ENCODE measurements at regions not wholly inside any gene's neighbourhood (a gene's known extent, or its start where the extent isn't known, plus 50 kb on each side); places are given as distances from the start of the nearest gene placed in this dataset.

DNA sequence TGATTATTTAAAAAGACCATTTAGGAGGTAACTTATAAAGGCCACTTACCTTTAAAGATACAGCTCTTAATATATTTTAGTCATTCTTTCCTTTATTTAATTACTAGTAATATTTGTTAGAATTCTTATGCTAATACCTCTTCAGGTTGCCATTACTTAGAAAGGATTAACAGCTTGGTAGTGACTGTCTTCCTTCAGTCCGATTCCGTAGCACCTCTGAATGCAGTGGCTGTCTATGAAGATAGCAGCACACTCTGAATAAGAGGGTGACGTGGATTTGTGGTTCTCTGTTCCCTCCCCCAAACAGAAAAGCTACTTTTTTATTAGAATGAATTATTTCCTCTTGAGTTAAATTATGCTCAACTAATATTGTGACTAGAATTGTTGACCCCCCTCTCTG lies 92.6 kb upstream of the TENM3 start:
- no peak for DNase-seq

DNA sequence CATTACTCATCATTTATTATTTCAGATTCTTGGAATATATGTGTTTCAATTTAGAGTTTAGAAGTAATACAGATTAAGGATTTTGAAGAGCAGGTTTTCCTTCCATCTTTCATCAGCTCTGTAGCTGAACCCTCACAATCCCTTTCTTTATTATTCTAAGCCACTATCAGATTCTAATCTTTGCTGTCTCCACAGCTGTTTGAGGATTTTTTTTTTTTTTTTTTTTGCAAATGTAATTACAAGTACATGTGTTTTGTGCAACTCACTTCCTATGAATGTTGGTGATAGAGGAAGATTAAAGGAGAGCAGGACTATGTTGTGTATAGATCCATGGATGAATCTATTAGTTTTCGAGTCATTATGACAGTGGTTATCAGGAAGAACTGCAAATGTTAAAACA lies 87.4 kb upstream of the TENM3 start:
- DNase-seq, result no peak

DNA sequence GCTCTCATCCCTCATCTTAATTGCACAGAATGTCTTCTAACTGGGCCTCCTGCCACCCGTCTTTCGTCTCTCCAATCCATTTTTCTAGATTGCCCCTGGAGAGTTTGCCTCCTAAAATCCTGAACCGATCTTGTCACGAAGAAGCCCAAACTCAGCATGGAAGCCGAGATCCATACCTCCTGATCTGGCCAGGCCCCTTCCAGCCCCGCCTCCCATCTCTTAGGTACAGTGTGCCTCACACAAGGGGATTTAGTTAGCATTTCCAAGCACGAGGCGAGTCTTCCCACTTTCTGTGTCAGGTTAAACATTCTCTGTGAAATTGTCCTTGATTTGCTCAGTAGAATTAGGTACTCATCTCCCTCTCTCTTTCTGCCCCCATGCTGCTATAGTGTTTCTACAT lies 80.0 kb upstream of the TENM3 start:
- DNase-seq, result no peak

DNA sequence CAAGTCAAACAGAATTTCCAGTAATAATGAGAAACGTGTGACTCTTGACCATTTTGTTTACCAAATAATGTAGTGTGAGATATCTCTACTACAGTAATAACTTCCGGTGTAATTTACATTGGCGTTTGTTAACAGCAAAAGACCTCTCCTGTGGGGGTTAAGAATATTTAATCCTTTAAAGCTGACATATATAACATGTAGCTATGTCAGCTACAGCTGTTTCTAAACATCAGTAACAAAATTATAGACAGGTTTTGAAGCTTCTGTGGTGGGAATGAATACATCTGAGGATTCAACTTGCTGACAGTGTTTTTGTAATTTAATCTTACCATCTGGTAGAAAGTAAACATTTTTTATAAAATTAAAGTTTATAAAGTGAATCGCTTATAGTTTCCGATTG lies 73.6 kb upstream of the TENM3 start:
- DNase-seq, result no peak

DNA sequence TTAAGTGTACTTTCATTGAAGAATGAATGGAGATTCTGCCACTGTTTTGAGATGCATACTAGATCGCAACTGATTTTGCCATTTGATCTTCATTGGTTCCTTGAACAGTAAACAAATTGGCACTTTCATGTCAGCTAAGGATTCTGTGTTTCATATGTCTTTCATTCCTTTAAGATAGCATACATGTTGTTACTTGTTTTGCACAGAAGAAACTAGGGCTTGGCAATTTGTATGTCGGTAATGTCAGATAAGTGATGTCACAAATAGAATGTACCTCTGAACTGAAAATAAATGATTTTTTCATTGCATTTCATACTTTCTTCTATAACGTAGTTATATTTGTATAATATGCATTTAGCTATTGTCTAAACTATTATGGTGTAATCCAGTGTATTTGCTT lies 73.2 kb upstream of the TENM3 start:
- DNase-seq, result no peak

DNA sequence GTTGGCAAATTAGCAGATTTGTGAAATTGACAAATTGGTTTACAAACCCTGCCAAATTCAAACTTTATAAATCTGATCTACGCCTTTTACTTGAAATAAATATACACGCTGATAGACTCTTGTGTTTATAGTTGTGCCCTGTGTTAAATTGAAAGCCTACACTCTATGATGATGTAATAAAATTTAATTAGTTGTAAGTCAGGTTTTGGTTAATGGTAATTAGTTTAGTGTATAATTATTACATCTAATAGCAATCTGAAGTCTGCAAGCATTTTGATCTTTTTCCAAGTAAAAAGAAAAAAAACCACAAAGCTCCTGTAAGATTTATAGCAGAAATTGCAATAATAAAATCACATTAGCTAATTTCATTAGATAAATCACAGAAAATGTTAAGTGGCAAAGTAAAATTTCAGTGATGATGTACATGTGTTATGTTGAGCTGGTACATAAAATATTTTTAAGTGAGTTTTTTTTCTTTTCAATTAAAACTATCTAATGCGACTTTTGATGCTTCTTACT lies 72.7 kb upstream of the TENM3 start:
- no peak for DNase-seq

DNA sequence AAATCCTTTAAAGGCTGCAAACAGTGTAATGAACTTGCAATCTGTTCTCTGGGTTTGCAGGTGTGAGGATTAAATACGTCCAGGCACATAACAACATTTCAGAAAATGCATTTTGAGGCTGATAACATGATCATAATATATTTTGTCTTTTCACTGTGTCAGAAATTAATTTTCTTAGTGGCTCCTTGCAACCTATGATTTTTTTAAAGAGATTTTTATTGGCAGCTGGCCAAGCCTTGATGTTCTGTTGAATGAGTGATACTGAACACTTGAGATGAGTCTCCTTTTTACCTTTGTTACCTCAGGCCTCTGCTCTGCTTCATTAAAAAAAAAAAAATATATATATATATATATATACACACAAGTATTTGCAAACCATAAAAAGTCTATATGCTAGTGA lies 68.2 kb upstream of the TENM3 start:
- no peak for DNase-seq

DNA sequence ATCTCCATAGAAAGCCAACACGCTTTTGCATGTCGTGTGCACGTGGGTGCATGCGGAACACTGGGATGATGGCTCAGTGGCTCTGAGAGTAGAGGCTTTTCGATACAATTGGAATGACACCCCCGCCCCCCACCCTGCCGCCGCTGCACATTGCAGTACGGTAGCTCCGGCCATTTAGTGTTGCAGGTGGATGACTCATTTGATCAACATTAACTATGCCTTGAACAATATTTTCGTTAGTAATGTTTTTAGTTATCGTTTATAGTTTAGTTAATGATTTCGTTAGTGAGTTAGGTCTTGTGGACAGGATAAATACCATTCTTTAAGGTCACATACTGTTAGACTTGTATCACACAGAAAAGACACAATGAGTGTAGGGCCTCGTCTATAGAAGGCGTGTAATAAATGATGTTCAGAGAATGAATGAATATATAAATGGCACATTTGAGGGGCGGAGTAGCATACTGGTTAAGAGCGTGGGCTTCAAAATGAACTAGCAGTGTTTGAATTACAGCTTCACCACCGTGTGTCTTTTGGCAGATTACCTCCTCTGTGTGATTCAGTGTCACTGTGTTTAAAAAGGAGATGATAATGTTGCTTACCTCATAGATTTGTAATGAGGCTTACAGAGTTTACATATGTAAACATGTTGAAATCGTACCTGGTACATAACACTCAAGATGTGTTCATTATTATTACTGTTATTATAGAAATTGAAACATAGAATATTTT lies 67.2 kb upstream of the TENM3 start:
- DNase-seq, result no peak

DNA sequence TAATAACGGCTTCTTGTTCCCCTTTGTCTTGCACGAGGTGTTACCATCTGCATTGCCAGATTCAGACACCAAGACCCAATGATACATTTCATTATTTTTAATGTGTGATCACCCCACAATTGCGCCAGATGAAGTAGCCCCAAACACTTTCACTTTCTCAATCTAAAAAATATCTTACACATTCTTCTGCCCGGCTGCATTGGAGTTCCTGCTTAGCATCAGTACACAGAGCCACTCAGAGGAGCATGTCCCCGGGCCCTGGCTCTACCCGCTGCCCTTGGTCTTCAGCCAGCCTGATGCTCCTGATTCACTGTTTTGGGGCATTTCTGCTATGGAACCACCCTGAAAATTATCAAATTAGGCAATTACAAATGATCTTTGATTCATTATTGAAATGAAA lies 66.0 kb upstream of the TENM3 start:
- no peak for DNase-seq

DNA sequence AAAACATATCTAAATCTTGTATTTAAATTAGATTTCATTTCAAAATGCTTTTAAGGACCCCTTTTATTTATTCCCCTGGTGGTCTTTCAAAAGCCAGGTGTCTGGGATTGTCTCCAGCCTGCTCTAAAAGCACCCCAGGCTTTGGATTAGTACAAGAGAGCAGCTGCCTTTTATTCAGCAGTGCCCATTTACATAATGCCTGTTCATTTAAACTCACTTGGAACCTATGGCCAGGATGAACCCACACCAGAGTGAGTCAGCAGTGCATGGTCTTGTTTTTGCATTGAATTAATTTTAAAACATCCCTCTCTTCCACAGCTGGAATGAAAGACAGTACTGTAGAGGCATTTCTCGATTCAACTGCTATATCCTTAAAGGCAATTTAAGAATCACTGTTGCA lies 64.1 kb upstream of the TENM3 start:
- DNase-seq, result peak; percentile 60 to 62

DNA sequence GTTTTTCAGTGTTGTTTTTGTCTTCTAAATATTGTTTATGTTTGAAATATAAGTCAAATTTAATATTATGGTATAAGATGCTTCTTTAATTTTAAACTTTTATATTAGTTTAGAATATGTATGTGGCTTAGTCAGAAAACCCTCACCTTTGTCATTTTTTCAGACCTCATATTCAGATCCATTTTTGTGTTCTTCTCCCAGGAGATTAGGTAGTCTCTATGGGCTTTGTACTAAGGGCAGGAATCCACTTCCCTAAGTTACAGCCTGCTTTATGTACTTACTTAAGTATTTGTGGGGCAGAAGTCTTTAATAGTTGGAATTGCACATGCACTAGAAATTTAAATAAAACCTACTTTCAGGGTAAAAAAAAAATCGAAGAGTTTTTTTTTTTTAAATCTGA lies 63.5 kb upstream of the TENM3 start:
- no peak for DNase-seq

DNA sequence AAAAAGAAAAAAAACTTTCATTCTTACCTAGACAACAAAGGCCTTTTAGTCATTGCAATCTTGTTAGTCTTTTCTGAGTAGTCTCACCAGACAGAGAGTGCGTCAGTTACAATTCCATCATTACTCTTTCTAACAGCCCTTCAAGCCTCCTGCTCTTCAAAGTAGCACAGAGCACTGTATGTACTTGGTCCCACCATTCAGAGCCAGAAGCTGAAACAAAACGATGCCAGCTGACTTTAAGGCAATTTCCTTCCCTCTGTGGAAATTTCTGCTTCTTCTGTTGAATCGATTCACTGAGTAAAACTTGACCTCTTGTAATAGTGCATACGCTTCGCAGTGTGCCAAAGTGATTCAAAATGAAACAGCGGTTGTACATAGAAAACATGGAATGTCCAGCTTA lies 57.7 kb upstream of the TENM3 start:
- no peak for DNase-seq

DNA sequence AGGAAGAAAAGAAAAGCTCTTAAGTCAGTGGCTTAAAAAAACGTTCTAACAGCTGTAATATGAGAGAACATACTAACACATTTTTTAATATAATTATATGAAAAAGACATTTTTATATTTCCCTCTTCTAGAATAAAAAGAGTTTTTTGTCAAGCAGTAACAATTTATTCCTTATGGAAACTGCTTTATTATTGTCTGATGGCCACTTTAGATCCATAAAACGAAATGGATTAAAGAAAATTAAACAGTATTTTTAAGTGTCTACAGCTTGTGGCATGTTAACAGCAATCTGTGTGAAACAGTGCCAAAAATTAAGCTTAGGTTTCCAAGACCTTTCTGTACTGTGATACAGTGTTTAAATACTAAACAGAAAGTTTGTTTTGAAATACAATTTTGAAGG lies 55.5 kb upstream of the TENM3 start:
- DNase-seq, result no peak

DNA sequence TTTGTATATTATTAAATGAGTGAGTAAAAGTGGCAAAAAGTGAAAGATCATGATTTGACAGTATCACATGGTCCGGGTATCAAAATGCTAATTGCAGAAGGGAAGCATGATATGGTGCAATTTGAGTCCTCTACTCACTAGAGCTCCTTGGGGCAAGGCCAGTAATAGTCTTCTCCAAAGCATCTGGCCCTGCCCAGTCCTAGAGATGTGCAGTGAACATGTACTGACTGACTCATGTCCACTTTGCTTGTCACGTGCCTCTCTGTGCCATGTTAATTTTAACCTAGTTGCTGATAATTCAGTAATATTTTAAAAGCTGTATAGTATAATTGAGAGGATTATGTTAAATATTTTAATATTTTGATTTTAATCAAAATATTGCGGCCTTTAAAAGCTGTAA lies 54.6 kb upstream of the TENM3 start:
- DNase-seq, result no peak

DNA sequence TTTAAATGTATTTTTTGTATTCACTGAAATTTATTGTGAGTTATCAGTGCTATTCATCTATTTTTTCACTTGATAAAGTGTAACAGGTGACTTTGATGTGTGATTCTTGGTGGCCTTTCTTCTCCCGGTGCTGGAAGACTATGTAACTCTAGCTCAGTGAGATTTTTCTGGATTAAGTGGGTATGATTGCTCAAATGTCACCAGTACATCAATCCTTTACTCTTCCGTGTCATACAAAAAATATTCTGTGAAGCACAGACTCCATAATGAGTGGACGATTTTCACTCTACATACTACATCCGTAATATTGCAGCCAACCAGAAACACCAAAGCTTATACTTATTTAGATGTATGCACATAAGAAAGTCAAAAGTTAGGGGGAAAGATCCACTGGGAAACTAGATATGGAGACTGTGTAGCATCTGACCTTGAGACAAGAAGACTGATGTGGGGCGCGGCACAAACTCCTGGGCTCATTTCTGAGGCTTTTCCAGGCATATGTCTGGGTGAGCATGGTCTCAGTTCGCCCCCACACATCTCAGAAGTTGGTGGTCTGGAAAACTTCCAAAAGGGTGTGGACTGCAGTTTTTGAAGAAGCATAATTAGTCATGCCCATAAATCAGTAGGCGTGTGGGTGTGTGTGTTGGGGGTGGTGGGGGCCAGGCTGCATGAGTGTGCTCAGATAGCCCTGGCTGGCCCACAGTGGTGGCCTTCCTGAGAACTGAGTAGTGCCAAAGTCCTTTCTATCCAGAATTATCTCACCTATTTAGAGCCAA lies 53.9 kb upstream of the TENM3 start:
- no peak for DNase-seq

DNA sequence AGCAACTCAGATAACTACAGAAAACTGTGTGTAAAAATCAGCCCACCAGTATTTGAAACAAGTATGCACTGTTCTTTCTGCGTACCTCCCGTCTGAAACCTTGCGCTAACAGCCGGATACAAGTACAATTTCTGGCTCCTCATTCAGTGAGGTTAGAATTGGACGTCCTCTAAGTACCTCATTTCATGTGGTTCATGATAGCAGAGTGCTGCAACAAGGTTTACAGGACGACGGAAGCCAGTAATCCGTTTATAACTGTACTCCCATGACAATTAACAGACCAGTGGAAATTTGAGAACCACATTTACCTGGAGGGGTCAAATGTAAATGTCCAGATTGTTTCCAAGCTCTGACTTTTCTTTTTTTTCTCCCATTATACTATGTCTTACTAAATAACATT lies 52.9 kb upstream of the TENM3 start:
- DNase-seq, result no peak

DNA sequence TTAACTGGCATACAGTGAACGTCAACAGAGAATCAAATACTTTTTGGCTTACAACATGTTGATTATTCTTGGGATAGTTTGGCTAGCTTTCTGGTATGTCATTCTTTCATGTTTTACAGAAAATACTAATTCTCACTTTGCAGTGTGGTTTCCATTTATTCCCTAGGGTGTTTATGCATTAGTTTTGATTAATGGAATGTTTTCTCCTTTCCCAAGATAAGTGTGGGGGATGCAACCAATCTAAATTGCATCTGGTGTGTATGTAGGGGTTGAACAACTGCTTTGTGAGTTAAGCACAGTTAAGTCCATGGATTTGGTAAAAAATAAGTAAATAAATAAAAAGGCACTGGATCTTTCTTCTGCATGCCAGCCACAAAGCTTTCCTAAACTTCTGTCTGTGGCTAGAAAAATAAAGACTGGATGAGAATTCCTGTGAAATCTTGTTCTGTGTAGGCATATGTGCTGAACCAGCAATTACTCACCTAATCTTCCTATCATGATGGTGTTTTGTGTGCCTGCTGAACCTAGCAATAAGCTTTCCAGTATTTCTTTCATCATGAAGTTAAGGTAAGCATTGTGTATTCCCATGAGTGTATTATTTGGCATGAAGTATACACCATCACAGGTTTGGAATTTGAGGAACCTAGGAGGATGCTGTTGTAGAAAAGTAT lies 50.6 kb upstream of the TENM3 start:
- DNase-seq, result no peak

DNA sequence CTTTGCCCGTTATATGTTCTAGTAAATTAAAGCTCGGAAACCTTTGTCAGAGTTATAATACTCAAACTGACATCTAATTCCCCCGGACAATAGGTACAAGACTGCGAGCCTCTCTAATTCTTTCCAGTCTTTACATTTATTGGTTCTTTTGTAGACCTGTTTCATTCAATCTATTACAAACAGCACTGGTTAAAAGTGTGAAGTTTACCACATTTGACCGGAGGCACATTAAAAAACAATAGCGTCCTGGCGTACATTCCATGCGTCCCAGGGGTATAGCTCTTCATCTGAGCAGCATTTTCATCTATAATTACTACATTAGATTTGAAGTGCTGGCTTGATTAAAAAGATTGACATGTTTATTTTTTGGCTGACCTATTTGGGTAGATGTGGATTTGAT lies 49.9 kb upstream of the TENM3 start:
- DNase-seq, result no peak

Data from NCI-H526 (cell line).